WTC11 (cell line): ENCODE measurements at regions not wholly inside any gene's neighbourhood (a gene's known extent, or its start where the extent isn't known, plus 50 kb on each side); places are given as distances from the start of the nearest gene placed in this dataset.

ENCODE experiments used
- ATAC-seq: fragments of 200-7000 bp; cut with Tn5 transposase; 2 replicates; pipeline ENCODE4 v1.10.0; 2021; ENCODE audit warnings: mild to moderate bottlenecking, moderate library complexity
- CTCF ChIA-PET: fragments of 300-600 bp; sonication (Branson Sonifier 250); formaldehyde crosslinking; loops from one replicate; lab custom pipeline; 2021; ENCODE audit warnings: antibody characterized with exemption; lab: Charles Lee
- POLR2A ChIA-PET: fragments of 350-600 bp; sonication (Branson Sonifier 250); formaldehyde crosslinking; loops from one replicate; lab custom pipeline; 2021; ENCODE audit warnings: antibody characterized with exemption; lab: Charles Lee
- DNase-seq: peaks from one replicate; pipeline ENCODE4 v3.0.0; 2021; ENCODE audit warnings: low spot score
- H3K27ac Mint-ChIP-seq: 2 replicates; pipeline ENCODE4 v1.8.0; 2021; ENCODE audit warnings: mixed read lengths
- H3K27me3 Mint-ChIP-seq: 2 replicates; pipeline ENCODE4 v1.8.0; 2021; ENCODE audit warnings: low read depth, mild to moderate bottlenecking, moderate library complexity, mixed read lengths
- H3K36me3 Mint-ChIP-seq: 2 replicates; pipeline ENCODE4 v1.8.0; 2021; ENCODE audit warnings: mixed read lengths
- H3K4me1 Mint-ChIP-seq: 2 replicates; pipeline ENCODE4 v1.8.0; 2022; ENCODE audit warnings: mixed read lengths
- H3K4me3 Mint-ChIP-seq: 2 replicates; pipeline ENCODE4 v1.8.0; 2021; ENCODE audit warnings: mild to moderate bottlenecking, moderate library complexity, mixed read lengths
- H3K9me3 Mint-ChIP-seq: 2 replicates; pipeline ENCODE4 v1.8.0; 2021; ENCODE audit warnings: mixed read lengths
- ATF1 ChIP-seq: sonication (generic); formaldehyde crosslinking; IDR thresholded peaks from 2 replicates; pipeline ENCODE4 v1.8.1; 2023; ENCODE audit warnings: mild to moderate bottlenecking, moderate library complexity, missing genetic modification reagents
- CREM ChIP-seq: sonication (generic); formaldehyde crosslinking; IDR thresholded peaks from 2 replicates; pipeline ENCODE4 v1.8.1; 2022; ENCODE audit warnings: mild to moderate bottlenecking, missing genetic modification reagents, moderate library complexity
- ETV6 ChIP-seq: sonication (generic); formaldehyde crosslinking; IDR thresholded peaks from 2 replicates; pipeline ENCODE4 v1.8.1; 2022; ENCODE audit warnings: mild to moderate bottlenecking, missing genetic modification reagents
- FOXK1 ChIP-seq: sonication (generic); formaldehyde crosslinking; IDR thresholded peaks from 2 replicates; pipeline ENCODE4 v1.8.0; 2022; ENCODE audit warnings: mild to moderate bottlenecking, moderate library complexity, missing genetic modification reagents
- FOXP1 ChIP-seq: sonication (generic); formaldehyde crosslinking; IDR thresholded peaks from 2 replicates; pipeline ENCODE4 v1.8.0; 2022; ENCODE audit warnings: missing genetic modification reagents, mild to moderate bottlenecking, moderate library complexity, borderline replicate concordance
- IRF1 ChIP-seq: sonication (generic); formaldehyde crosslinking; IDR thresholded peaks from 2 replicates; pipeline ENCODE4 v1.8.0; 2023; ENCODE audit warnings: missing genetic modification reagents
- PRDM15 ChIP-seq: sonication (generic); formaldehyde crosslinking; IDR thresholded peaks from 2 replicates; pipeline ENCODE4 v1.8.0; 2022; ENCODE audit warnings: missing genetic modification reagents
- SMAD4 ChIP-seq: sonication (generic); formaldehyde crosslinking; IDR thresholded peaks from 2 replicates; pipeline ENCODE4 v1.8.0; 2022; ENCODE audit warnings: mild to moderate bottlenecking, missing genetic modification reagents
- SOX15 ChIP-seq: fragments of 250-450 bp; sonication (Bioruptor Pico); IDR thresholded peaks from 2 replicates; pipeline ENCODE4 v1.9.0; 2021; ENCODE audit warnings: mild to moderate bottlenecking
- ZBTB43 ChIP-seq: sonication (generic); formaldehyde crosslinking; IDR thresholded peaks from 2 replicates; pipeline ENCODE4 v1.8.1; 2023; ENCODE audit warnings: mild to moderate bottlenecking, missing genetic modification reagents
- ZNF219 ChIP-seq: sonication (generic); formaldehyde crosslinking; IDR thresholded peaks from 2 replicates; pipeline ENCODE4 v1.8.0; 2023; ENCODE audit warnings: missing genetic modification reagents, mild to moderate bottlenecking, borderline replicate concordance
- TF ChIP-seq, protein P1 (sequence below): sonication (generic); formaldehyde crosslinking; IDR thresholded peaks from 2 replicates; pipeline ENCODE4 v1.8.0; 2023; ENCODE audit warnings: mild to moderate bottlenecking, missing genetic modification reagents
- TF ChIP-seq, protein P2 (sequence below): sonication (generic); formaldehyde crosslinking; IDR thresholded peaks from 2 replicates; pipeline ENCODE4 v1.8.1; 2023; ENCODE audit warnings: mild to moderate bottlenecking, missing genetic modification reagents
- TF ChIP-seq, protein P3 (sequence below): sonication (generic); formaldehyde crosslinking; IDR thresholded peaks from 2 replicates; pipeline ENCODE4 v1.8.1; 2023; ENCODE audit warnings: mild to moderate bottlenecking, missing genetic modification reagents, moderate library complexity
- TF ChIP-seq, protein P4 (sequence below): sonication (generic); formaldehyde crosslinking; IDR thresholded peaks from 2 replicates; pipeline ENCODE4 v1.8.0; 2023; ENCODE audit warnings: missing genetic modification reagents, mild to moderate bottlenecking, borderline replicate concordance
- TF ChIP-seq, protein P5 (sequence below): sonication (generic); formaldehyde crosslinking; conservative IDR thresholded peaks from 2 replicates; pipeline ENCODE4 v1.8.1; 2022; ENCODE audit warnings: mild to moderate bottlenecking, missing genetic modification reagents

DNA sequence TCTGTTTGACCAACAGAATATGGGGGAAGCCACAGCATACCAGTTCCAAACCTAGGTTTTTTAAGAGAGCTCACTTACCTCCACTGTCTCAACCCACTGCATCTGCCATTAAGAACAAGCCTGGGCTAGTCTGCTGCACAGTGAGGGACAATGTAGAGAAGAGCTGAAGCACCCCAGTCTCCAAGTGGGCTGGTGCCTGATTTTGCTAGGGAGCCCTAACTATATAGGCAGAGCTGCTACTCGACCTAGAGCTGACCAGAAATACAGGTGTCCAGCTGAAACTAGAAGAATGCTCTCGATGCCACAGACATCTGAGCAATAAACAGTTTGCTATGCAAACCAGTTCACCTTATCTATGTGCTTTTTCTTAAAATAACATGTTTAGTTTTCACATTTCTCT lies 106.9 kb upstream of the BET1 start (continued):
- TF ChIP-seq, protein P1, sequence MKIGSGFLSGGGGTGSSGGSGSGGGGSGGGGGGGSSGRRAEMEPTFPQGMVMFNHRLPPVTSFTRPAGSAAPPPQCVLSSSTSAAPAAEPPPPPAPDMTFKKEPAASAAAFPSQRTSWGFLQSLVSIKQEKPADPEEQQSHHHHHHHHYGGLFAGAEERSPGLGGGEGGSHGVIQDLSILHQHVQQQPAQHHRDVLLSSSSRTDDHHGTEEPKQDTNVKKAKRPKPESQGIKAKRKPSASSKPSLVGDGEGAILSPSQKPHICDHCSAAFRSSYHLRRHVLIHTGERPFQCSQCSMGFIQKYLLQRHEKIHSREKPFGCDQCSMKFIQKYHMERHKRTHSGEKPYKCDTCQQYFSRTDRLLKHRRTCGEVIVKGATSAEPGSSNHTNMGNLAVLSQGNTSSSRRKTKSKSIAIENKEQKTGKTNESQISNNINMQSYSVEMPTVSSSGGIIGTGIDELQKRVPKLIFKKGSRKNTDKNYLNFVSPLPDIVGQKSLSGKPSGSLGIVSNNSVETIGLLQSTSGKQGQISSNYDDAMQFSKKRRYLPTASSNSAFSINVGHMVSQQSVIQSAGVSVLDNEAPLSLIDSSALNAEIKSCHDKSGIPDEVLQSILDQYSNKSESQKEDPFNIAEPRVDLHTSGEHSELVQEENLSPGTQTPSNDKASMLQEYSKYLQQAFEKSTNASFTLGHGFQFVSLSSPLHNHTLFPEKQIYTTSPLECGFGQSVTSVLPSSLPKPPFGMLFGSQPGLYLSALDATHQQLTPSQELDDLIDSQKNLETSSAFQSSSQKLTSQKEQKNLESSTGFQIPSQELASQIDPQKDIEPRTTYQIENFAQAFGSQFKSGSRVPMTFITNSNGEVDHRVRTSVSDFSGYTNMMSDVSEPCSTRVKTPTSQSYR (CRISPR knock-in tag) = no peak
- TF ChIP-seq IRF1 (CRISPR knock-in tag) (no peak), FOXP1 (CRISPR knock-in tag) (no peak), ATF1 (CRISPR knock-in tag) (no peak), PRDM15 (CRISPR knock-in tag) (no peak)

GRCh38 chr7:94115316-94115715 lies 111.2 kb upstream of the BET1 start:
- no peak overlapping the region for H3K27ac Mint-ChIP-seq
- H3K4me3 Mint-ChIP-seq = no peak overlapping the region
- ATAC-seq = no peak
- no peaks in the 10 kb centered on the region for H3K36me3 Mint-ChIP-seq
- ChIA-PET CTCF (no interaction called here), POLR2A (no interaction called here)
- TF ChIP-seq CREM (no peak), FOXK1 (no peak), SMAD4 (CRISPR knock-in tag) (no peak), SOX15 (CRISPR knock-in tag) (no peak), ETV6 (CRISPR knock-in tag) (no peak), ZNF219 (no peak), ZBTB43 (no peak)
- TF ChIP-seq, protein P2, sequence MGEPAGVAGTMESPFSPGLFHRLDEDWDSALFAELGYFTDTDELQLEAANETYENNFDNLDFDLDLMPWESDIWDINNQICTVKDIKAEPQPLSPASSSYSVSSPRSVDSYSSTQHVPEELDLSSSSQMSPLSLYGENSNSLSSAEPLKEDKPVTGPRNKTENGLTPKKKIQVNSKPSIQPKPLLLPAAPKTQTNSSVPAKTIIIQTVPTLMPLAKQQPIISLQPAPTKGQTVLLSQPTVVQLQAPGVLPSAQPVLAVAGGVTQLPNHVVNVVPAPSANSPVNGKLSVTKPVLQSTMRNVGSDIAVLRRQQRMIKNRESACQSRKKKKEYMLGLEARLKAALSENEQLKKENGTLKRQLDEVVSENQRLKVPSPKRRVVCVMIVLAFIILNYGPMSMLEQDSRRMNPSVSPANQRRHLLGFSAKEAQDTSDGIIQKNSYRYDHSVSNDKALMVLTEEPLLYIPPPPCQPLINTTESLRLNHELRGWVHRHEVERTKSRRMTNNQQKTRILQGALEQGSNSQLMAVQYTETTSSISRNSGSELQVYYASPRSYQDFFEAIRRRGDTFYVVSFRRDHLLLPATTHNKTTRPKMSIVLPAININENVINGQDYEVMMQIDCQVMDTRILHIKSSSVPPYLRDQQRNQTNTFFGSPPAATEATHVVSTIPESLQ (CRISPR knock-in tag) = no peak
- TF ChIP-seq, protein P3, sequence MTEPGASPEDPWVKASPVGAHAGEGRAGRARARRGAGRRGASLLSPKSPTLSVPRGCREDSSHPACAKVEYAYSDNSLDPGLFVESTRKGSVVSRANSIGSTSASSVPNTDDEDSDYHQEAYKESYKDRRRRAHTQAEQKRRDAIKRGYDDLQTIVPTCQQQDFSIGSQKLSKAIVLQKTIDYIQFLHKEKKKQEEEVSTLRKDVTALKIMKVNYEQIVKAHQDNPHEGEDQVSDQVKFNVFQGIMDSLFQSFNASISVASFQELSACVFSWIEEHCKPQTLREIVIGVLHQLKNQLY (CRISPR knock-in tag) = no peak
- TF ChIP-seq, protein P4, sequence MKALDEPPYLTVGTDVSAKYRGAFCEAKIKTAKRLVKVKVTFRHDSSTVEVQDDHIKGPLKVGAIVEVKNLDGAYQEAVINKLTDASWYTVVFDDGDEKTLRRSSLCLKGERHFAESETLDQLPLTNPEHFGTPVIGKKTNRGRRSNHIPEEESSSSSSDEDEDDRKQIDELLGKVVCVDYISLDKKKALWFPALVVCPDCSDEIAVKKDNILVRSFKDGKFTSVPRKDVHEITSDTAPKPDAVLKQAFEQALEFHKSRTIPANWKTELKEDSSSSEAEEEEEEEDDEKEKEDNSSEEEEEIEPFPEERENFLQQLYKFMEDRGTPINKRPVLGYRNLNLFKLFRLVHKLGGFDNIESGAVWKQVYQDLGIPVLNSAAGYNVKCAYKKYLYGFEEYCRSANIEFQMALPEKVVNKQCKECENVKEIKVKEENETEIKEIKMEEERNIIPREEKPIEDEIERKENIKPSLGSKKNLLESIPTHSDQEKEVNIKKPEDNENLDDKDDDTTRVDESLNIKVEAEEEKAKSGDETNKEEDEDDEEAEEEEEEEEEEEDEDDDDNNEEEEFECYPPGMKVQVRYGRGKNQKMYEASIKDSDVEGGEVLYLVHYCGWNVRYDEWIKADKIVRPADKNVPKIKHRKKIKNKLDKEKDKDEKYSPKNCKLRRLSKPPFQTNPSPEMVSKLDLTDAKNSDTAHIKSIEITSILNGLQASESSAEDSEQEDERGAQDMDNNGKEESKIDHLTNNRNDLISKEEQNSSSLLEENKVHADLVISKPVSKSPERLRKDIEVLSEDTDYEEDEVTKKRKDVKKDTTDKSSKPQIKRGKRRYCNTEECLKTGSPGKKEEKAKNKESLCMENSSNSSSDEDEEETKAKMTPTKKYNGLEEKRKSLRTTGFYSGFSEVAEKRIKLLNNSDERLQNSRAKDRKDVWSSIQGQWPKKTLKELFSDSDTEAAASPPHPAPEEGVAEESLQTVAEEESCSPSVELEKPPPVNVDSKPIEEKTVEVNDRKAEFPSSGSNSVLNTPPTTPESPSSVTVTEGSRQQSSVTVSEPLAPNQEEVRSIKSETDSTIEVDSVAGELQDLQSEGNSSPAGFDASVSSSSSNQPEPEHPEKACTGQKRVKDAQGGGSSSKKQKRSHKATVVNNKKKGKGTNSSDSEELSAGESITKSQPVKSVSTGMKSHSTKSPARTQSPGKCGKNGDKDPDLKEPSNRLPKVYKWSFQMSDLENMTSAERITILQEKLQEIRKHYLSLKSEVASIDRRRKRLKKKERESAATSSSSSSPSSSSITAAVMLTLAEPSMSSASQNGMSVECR (CRISPR knock-in tag) = no peak
- TF ChIP-seq, protein P5, sequence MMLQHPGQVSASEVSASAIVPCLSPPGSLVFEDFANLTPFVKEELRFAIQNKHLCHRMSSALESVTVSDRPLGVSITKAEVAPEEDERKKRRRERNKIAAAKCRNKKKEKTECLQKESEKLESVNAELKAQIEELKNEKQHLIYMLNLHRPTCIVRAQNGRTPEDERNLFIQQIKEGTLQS (CRISPR knock-in tag) = no peak
- DNase-seq = no peak
- no peaks in the 10 kb centered on the region; the same call in 1 of the 2 replicates for H3K27me3 Mint-ChIP-seq
- H3K9me3 Mint-ChIP-seq = no peaks in the 10 kb centered on the region
- H3K4me1 Mint-ChIP-seq = peaks cover 8% of the 10 kb centered on the region
